ENCODE measurements at regions not wholly inside any gene's neighbourhood (a gene's known extent, or its start where the extent isn't known, plus 50 kb on each side); places are given as distances from the start of the nearest gene placed in this dataset.

GRCh38 chr20:1769491-1769890, 111.9 kb upstream of the SIRPG start:
- no peak for FAIRE-seq
- intact Hi-C loops (cut with micrococcal nuclease), result no loop called here
- POLR2A ChIA-PET, result no interaction called here
- H3K4me1 ChIP-seq (ENCODE audit: control insufficient read depth, extremely low read depth, insufficient read depth, low read length), result no peaks in the 10 kb centered on the region
- H3K9me3 ChIP-seq (replicated peaks; ENCODE audit: control insufficient read depth, insufficient read depth, low read length), result no peaks in the 10 kb centered on the region
- no peaks in the 10 kb centered on the region for H3K27me3 ChIP-seq (ENCODE audit: control insufficient read depth in 2 of 2, insufficient read depth in 2 of 2, low read length in 2 of 2)
- no peak for DNase-seq (ENCODE audit: low read depth, low spot score)
- BruUV-seq (replicated peaks), result no TSS peak
- H3K27ac ChIP-seq (ENCODE audit: insufficient read depth, low read depth, low read length), result no peak overlapping the region
- no peaks in the 10 kb centered on the region for H3K79me2 ChIP-seq (ENCODE audit: control insufficient read depth, insufficient read depth, low read length)
- dilution Hi-C loops (cut with MboI; ENCODE audit: extremely low pct_ligation_motif_present, low sequenced_read_pairs), result no loop called here
- TF ChIP-seq MYC (IDR thresholded peaks at IDR 0.05; ENCODE audit: low read depth, low read length) (no peak), JUN (IDR thresholded peaks at IDR 0.05; ENCODE audit: borderline replicate concordance, insufficient read depth, insufficient read length, low read depth) (no peak), GATA2 (IDR thresholded peaks at IDR 0.05; ENCODE audit: insufficient read depth, insufficient read length, low read depth, low read length) (no peak), FOS (IDR thresholded peaks at IDR 0.05; ENCODE audit: borderline replicate concordance, insufficient read depth, low read length) (no peak), CTCF (IDR thresholded peaks at IDR 0.05; ENCODE audit: extremely low read depth in 1 of 2, insufficient read depth in 1 of 2, low read depth in 1 of 2, low read length in 2 of 2) (no peak), POLR2AphosphoS5 (IDR thresholded peaks at IDR 0.05; ENCODE audit: insufficient read depth, low read depth, low read length) (no peak), MAX (IDR thresholded peaks at IDR 0.05; ENCODE audit: insufficient read depth, insufficient read length) (no peak), POLR2A (IDR thresholded peaks at IDR 0.05; ENCODE audit: low read depth, low read length) (no peak), EZH2 (IDR thresholded peaks at IDR 0.05; ENCODE audit: borderline replicate concordance, low read depth, low read length, severe bottlenecking) (no peak)
- no peak overlapping the region for H3K4me2 ChIP-seq (ENCODE audit: insufficient read depth, low read length)
- H3K4me3 ChIP-seq (replicated peaks in 1 of 3; ENCODE audit: insufficient read depth in 1 of 3, low read depth in 1 of 3, low read length in 3 of 3), result no peak overlapping the region
- no peaks in the 10 kb centered on the region for H3K9me1 ChIP-seq (replicated peaks; ENCODE audit: control insufficient read depth, extremely low read depth, insufficient read depth, low read length)
- H4K20me1 ChIP-seq (replicated peaks; ENCODE audit: control insufficient read depth, extremely low read depth, insufficient read depth, low read length), result no peaks in the 10 kb centered on the region
- CTCF ChIA-PET, result interaction anchor here (1.1 to 2.1 kb wide), 2 partner anchors 8 to 266 kb away, joined by 3 to 18 read pairs; no protein-coding TSS in a partner anchor
- no peaks in the 10 kb centered on the region for H3K36me3 ChIP-seq (ENCODE audit: control insufficient read depth in 2 of 2, extremely low read depth in 1 of 2, insufficient read depth in 2 of 2, low read length in 2 of 2)
- no peak overlapping the region for H3K9ac ChIP-seq (replicated peaks; ENCODE audit: extremely low read depth, insufficient read depth, low read length)
- H2AFZ ChIP-seq (ENCODE audit: low read depth, low read length), result no peak overlapping the region

Measured in endothelial cell of umbilical vein (primary cell).